COR-L47 (cell line): ENCODE measurements at regions not wholly inside any gene's neighbourhood (a gene's known extent, or its start where the extent isn't known, plus 50 kb on each side); places are given as distances from the start of the nearest gene placed in this dataset.

Experiments
- DNase-seq: peaks from one replicate; lab custom pipeline; 2025; lab: John Stamatoyannopoulos, UW

GRCh38 chr1:25055961-25056360 lies 125.9 kb upstream of the RUNX3 start:
- no peak for DNase-seq

GRCh38 chr1:25055324-25055780 lies 125.3 kb upstream of the RUNX3 start:
- no peak for DNase-seq

- no peak for DNase-seq
Observed at GRCh38 chr1:25054526-25055323, 124.6 kb upstream of the RUNX3 start.

GRCh38 chr1:25053576-25054250 lies 123.6 kb upstream of the RUNX3 start:
- DNase-seq, result no peak

GRCh38 chr1:25051906-25052305 lies 121.8 kb upstream of the RUNX3 start:
- no peak for DNase-seq

- no peak for DNase-seq
Observed at GRCh38 chr1:25051504-25051903, 121.4 kb upstream of the RUNX3 start.

- DNase-seq, result no peak
Observed at GRCh38 chr1:25050165-25050564, 120.1 kb upstream of the RUNX3 start.

- no peak for DNase-seq
Observed at GRCh38 chr1:25049190-25049589, 119.1 kb upstream of the RUNX3 start.

- no peak for DNase-seq
Observed at GRCh38 chr1:25048728-25049127, 118.7 kb upstream of the RUNX3 start.

- DNase-seq, result no peak
Observed at GRCh38 chr1:25047506-25048240, 117.6 kb upstream of the RUNX3 start.

GRCh38 chr1:25046194-25046532 lies 116.1 kb upstream of the RUNX3 start:
- DNase-seq, result no peak

- DNase-seq, result no peak
Observed at GRCh38 chr1:25045480-25046193, 115.6 kb upstream of the RUNX3 start.

- no peak for DNase-seq
Observed at GRCh38 chr1:25043228-25043580, 113.1 kb upstream of the RUNX3 start.

- no peak for DNase-seq
Observed at GRCh38 chr1:25042331-25043227, 112.5 kb upstream of the RUNX3 start.

GRCh38 chr1:25041916-25042315 lies 111.8 kb upstream of the RUNX3 start:
- no peak for DNase-seq

GRCh38 chr1:25040122-25040685 lies 110.1 kb upstream of the RUNX3 start:
- DNase-seq, result no peak

GRCh38 chr1:25039229-25039628 lies 109.2 kb upstream of the RUNX3 start:
- no peak for DNase-seq

GRCh38 chr1:25038699-25039098 lies 108.6 kb upstream of the RUNX3 start:
- DNase-seq, result no peak

- no peak for DNase-seq
Observed at GRCh38 chr1:25037174-25038074, 107.3 kb upstream of the RUNX3 start.

- no peak for DNase-seq
Observed at GRCh38 chr1:25036117-25036546, 106.1 kb upstream of the RUNX3 start.
